ENCODE measurements at regions not wholly inside any gene's neighbourhood (a gene's known extent, or its start where the extent isn't known, plus 50 kb on each side); places are given as distances from the start of the nearest gene placed in this dataset.

DNA sequence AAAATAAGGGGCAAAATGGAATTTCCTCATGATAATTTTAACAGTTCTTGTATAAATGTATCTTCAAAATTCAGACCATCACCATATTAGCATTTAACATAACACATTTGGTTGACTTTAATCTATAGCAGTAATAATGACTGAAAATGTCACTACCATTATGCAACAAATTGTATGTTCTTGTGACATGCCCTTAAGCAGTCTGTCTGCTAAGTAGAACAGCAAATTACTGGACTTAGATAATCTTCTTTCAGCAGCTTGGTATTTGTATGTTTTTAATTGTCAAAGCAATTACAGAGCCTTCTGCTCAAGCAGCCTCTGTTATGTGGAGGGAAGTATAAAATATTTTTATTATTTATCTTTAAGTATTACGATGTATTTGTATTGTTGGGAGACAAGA lies 214.3 kb upstream of the NXPH2 start:
- 81 to 87% (median 82%) methylated on average over 1 of the region's 1 CpG for WGBS, 3 donors
- H3K9me3 ChIP-seq (ENCODE audit: control insufficient read depth in 2 of 2, insufficient read depth in 1 of 2, low read depth in 1 of 2, low read length in 1 of 2): no peaks in the 10 kb centered on the region
- DNase-seq (no peak), FAIRE-seq (no peak)
- no peak overlapping the region for H3K4me3 ChIP-seq (ENCODE audit: low read depth in 1 of 3, low read length in 3 of 3)
- H3K27me3 ChIP-seq (ENCODE audit: control insufficient read depth in 3 of 3, insufficient read depth in 3 of 3, low read length in 3 of 3): no peaks in the 10 kb centered on the region
- H3K27ac ChIP-seq (ENCODE audit: low read depth in 1 of 3, low read length in 2 of 3): no peak overlapping the region
- no peaks in the 10 kb centered on the region for H3K4me1 ChIP-seq (ENCODE audit: control insufficient read depth in 3 of 3, insufficient read depth in 2 of 3, low read depth in 1 of 3, low read length in 2 of 3)
- H3K36me3 ChIP-seq (ENCODE audit: control insufficient read depth in 3 of 3, insufficient read depth in 2 of 3, low read depth in 1 of 3, low read length in 3 of 3): no peaks in the 10 kb centered on the region

DNA sequence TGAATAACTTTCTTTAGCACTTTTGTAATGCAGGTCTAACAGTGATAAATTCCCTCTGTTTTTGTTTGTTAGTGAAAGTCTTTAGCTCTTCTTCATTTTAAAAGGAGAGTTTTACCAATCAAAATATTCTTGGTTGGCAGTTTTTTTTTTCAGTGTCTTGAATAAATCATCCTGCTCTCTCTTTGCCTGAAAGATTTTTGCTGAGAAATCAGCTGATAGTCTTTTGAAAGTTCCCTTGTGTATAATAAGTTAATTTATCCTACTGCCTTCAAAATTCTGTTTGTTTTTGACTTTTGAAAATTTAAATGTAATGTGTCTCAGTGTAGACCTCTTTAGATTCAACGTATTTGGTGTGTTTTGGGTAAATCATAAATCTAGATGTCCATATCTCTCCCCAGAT lies 205.7 kb upstream of the NXPH2 start:
- no peak for FAIRE-seq
- H3K27me3 ChIP-seq (ENCODE audit: control insufficient read depth in 3 of 3, insufficient read depth in 3 of 3, low read length in 3 of 3): no peaks in the 10 kb centered on the region
- no peak overlapping the region for H3K27ac ChIP-seq (ENCODE audit: low read depth in 1 of 3, low read length in 2 of 3)
- no peak overlapping the region for H3K4me3 ChIP-seq (ENCODE audit: low read depth in 1 of 3, low read length in 3 of 3)
- no peak for DNase-seq
- WGBS, 3 donors: 74 to 79% (median 75%) methylated on average over 1 of the region's 1 CpG
- no peaks in the 10 kb centered on the region for H3K36me3 ChIP-seq (ENCODE audit: control insufficient read depth in 3 of 3, insufficient read depth in 2 of 3, low read depth in 1 of 3, low read length in 3 of 3)
- no peaks in the 10 kb centered on the region for H3K4me1 ChIP-seq (ENCODE audit: control insufficient read depth in 3 of 3, insufficient read depth in 2 of 3, low read depth in 1 of 3, low read length in 2 of 3)
- peaks cover 0 to 4% of the 10 kb centered on the region in 2 donors for H3K9me3 ChIP-seq (ENCODE audit: control insufficient read depth in 2 of 2, insufficient read depth in 1 of 2, low read depth in 1 of 2, low read length in 1 of 2)

DNA sequence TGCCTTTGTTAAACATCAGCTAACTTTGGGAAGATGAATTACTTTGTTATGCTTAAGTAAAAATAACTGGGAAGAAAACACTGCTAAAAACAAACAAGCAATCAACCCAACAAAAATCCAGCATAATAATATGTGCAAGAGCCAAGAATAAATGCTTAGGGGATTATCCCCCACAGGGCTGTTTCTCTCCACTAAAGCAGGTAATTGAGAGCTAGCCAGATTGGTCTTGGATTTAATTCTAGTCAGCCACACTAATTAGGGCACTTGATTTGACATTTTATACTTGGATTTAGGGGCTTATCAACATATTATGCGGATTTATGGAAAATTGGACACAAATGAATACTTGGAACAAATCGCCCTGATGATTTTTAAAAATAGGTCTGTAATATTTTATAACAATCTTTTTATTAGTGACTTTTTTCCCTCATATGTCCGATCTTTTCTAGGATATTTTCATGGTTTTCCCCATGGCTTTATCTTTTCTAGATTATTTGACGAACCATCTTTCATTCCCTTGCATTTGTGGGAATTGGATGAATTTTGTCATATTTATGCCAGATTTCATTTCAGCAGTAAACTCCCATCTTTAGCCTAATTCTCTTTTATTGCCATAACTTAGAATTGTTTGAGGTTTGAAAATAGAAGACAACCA lies 199.1 kb upstream of the NXPH2 start:
- no peaks in the 10 kb centered on the region for H3K36me3 ChIP-seq (ENCODE audit: control insufficient read depth in 3 of 3, insufficient read depth in 2 of 3, low read depth in 1 of 3, low read length in 3 of 3)
- no peak overlapping the region for H3K4me3 ChIP-seq (ENCODE audit: low read depth in 1 of 3, low read length in 3 of 3)
- no peak for DNase-seq
- no peaks in the 10 kb centered on the region for H3K4me1 ChIP-seq (ENCODE audit: control insufficient read depth in 3 of 3, insufficient read depth in 2 of 3, low read depth in 1 of 3, low read length in 2 of 3)
- H3K27me3 ChIP-seq (ENCODE audit: control insufficient read depth in 3 of 3, insufficient read depth in 3 of 3, low read length in 3 of 3): no peaks in the 10 kb centered on the region
- H3K27ac ChIP-seq (ENCODE audit: low read depth in 1 of 3, low read length in 2 of 3): no peak overlapping the region
- no peaks in the 10 kb centered on the region for H3K9me3 ChIP-seq (ENCODE audit: control insufficient read depth in 2 of 2, insufficient read depth in 1 of 2, low read depth in 1 of 2, low read length in 1 of 2)
- FAIRE-seq: no peak
- 87 to 91% (median 87%) methylated on average over 4 of the region's 4 CpGs for WGBS, 3 donors

DNA sequence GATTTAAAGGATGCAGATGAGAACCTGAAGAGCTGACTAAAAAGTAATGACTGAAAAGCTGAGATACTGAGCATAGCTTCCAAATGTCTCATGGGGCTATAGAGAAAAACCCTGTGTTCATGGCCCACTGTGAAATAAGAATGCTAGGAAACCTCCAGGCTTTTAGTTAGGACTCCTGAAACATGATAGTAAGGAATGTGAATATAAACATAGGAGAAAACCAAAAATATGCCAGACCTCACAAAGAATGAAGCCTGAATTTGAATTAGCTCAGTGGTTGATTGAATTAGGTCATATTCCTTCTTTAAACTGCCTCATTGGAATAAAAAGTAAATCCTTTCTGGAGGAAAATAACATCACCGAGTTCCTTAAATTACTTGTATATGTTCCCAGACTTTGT lies 194.5 kb upstream of the NXPH2 start:
- Histone ChIP-seq H3K4me1 (ENCODE audit: control insufficient read depth in 3 of 3, insufficient read depth in 2 of 3, low read depth in 1 of 3, low read length in 2 of 3) (no peaks in the 10 kb centered on the region), H3K27ac (ENCODE audit: low read depth in 1 of 3, low read length in 2 of 3) (no peak overlapping the region), H3K27me3 (ENCODE audit: control insufficient read depth in 3 of 3, insufficient read depth in 3 of 3, low read length in 3 of 3) (no peaks in the 10 kb centered on the region), H3K9me3 (ENCODE audit: control insufficient read depth in 2 of 2, insufficient read depth in 1 of 2, low read depth in 1 of 2, low read length in 1 of 2) (peaks cover 0 to 2% of the 10 kb centered on the region in 2 donors), H3K36me3 (ENCODE audit: control insufficient read depth in 3 of 3, insufficient read depth in 2 of 3, low read depth in 1 of 3, low read length in 3 of 3) (no peaks in the 10 kb centered on the region), H3K4me3 (ENCODE audit: low read depth in 1 of 3, low read length in 3 of 3) (no peak overlapping the region)
- FAIRE-seq (no peak), DNase-seq (no peak)
- 72 to 87% (median 86%) methylated on average over 1 of the region's 1 CpG for WGBS, 3 donors

DNA sequence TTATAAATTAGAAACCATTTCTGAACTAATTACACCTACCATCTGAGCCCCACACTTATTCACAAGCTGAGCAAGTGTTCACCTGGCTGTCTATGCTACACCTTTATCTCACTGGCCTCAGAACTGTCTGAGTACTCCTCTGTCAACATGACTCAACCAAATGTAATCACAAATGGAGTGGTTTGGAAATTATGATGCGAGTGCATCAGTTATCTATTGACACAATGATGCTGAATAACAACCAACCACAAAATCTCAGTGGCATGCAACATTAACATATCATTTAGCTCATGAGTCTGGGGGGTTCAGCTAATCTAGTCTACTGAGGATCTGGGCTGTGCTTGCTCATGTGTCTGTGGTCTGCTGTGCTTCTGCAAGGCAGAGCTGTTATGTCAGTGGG lies 184.2 kb upstream of the NXPH2 start:
- Histone ChIP-seq H3K9me3 (ENCODE audit: control insufficient read depth in 2 of 2, insufficient read depth in 1 of 2, low read depth in 1 of 2, low read length in 1 of 2) (no peaks in the 10 kb centered on the region), H3K4me1 (ENCODE audit: control insufficient read depth in 3 of 3, insufficient read depth in 2 of 3, low read depth in 1 of 3, low read length in 2 of 3) (no peaks in the 10 kb centered on the region), H3K36me3 (ENCODE audit: control insufficient read depth in 3 of 3, insufficient read depth in 2 of 3, low read depth in 1 of 3, low read length in 3 of 3) (no peaks in the 10 kb centered on the region), H3K27ac (ENCODE audit: low read depth in 1 of 3, low read length in 2 of 3) (no peak overlapping the region), H3K4me3 (ENCODE audit: low read depth in 1 of 3, low read length in 3 of 3) (no peak overlapping the region), H3K27me3 (ENCODE audit: control insufficient read depth in 3 of 3, insufficient read depth in 3 of 3, low read length in 3 of 3) (peaks cover 0 to 2% (median 0%) of the 10 kb centered on the region in 3 donors)
- 67 to 73% (median 72%) methylated on average over 1 of the region's 1 CpG for WGBS, 3 donors
- no peak for DNase-seq
- no peak for FAIRE-seq

DNA sequence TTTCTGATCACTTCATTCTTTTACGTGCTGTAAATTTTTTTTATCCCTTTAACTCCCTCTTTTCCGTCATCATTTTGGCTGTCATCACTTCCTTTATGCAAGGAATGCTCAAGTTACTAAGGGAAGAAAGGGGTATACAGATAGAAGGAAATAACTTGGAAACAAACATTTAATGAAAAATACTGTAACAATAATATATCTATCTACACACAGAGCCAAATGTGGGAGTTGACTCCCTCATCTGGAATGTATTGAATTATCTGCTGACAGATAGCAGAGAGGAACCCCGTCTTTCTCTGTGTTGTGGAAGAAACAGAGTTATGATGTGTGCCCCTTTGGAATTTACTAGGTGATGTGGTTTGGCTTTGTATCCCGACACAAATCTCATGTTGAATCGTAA lies 182.5 kb upstream of the NXPH2 start:
- no peak for FAIRE-seq
- no peaks in the 10 kb centered on the region for H3K36me3 ChIP-seq (ENCODE audit: control insufficient read depth in 3 of 3, insufficient read depth in 2 of 3, low read depth in 1 of 3, low read length in 3 of 3)
- no peak overlapping the region for H3K4me3 ChIP-seq (ENCODE audit: low read depth in 1 of 3, low read length in 3 of 3)
- DNase-seq: no peak
- no peaks in the 10 kb centered on the region for H3K4me1 ChIP-seq (ENCODE audit: control insufficient read depth in 3 of 3, insufficient read depth in 2 of 3, low read depth in 1 of 3, low read length in 2 of 3)
- no peaks in the 10 kb centered on the region for H3K9me3 ChIP-seq (ENCODE audit: control insufficient read depth in 2 of 2, insufficient read depth in 1 of 2, low read depth in 1 of 2, low read length in 1 of 2)
- peaks cover 0 to 2% (median 0%) of the 10 kb centered on the region in 3 donors for H3K27me3 ChIP-seq (ENCODE audit: control insufficient read depth in 3 of 3, insufficient read depth in 3 of 3, low read length in 3 of 3)
- 80 to 83% (median 83%) methylated on average over 5 of the region's 5 CpGs for WGBS, 3 donors
- no peak overlapping the region for H3K27ac ChIP-seq (ENCODE audit: low read depth in 1 of 3, low read length in 2 of 3)

DNA sequence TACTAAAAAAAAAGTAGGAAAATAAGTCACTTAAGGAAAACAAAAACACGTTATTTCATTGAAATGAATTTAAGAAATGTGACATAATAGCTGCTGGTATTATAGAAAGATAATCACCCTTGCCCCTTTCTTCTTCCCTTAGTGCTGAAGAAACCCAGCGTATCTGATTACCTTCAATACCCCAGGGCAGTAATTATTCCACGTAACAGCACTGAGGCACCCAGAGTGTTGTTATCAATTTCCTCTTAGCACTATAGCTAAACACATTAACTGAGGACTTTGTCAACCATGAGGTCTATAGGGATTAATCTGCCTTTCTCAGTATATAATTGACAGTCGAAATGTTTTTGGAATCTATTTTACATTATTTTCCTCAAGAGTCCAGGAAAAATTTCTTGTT lies 180.0 kb upstream of the NXPH2 start:
- H3K27me3 ChIP-seq (ENCODE audit: control insufficient read depth in 3 of 3, insufficient read depth in 3 of 3, low read length in 3 of 3): peaks cover 0 to 2% (median 0%) of the 10 kb centered on the region in 3 donors
- DNase-seq (no peak), FAIRE-seq (no peak)
- no peak overlapping the region for H3K27ac ChIP-seq (ENCODE audit: low read depth in 1 of 3, low read length in 2 of 3)
- WGBS, 3 donors: 61 to 76% (median 64%) methylated on average over 4 of the region's 4 CpGs
- H3K4me3 ChIP-seq (ENCODE audit: low read depth in 1 of 3, low read length in 3 of 3): no peak overlapping the region
- no peaks in the 10 kb centered on the region for H3K4me1 ChIP-seq (ENCODE audit: control insufficient read depth in 3 of 3, insufficient read depth in 2 of 3, low read depth in 1 of 3, low read length in 2 of 3)
- H3K9me3 ChIP-seq (ENCODE audit: control insufficient read depth in 2 of 2, insufficient read depth in 1 of 2, low read depth in 1 of 2, low read length in 1 of 2): no peaks in the 10 kb centered on the region
- H3K36me3 ChIP-seq (ENCODE audit: control insufficient read depth in 3 of 3, insufficient read depth in 2 of 3, low read depth in 1 of 3, low read length in 3 of 3): no peaks in the 10 kb centered on the region

DNA sequence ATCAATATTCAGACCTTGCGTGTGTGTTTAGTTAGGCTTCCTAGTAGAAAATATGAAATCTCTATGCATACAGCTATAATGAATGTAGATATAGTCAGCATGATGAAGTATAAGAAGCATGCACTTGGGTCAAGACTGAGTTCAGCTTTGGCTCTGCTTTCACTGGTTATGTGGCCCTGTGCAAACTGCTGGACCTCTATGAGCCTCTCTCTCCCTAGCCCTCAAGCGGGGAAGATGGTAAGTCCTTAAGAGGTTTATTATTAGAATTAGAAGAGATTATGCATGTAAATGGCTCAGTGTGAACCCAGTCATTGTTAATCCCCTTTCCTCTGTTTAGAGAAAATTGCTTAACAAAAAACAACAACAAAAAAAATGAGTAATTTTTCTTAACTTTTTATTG lies 178.8 kb upstream of the NXPH2 start:
- H3K4me1 ChIP-seq (ENCODE audit: control insufficient read depth in 3 of 3, insufficient read depth in 2 of 3, low read depth in 1 of 3, low read length in 2 of 3): no peaks in the 10 kb centered on the region
- no peaks in the 10 kb centered on the region for H3K9me3 ChIP-seq (ENCODE audit: control insufficient read depth in 2 of 2, insufficient read depth in 1 of 2, low read depth in 1 of 2, low read length in 1 of 2)
- no peak overlapping the region for H3K4me3 ChIP-seq (ENCODE audit: low read depth in 1 of 3, low read length in 3 of 3)
- no peaks in the 10 kb centered on the region for H3K36me3 ChIP-seq (ENCODE audit: control insufficient read depth in 3 of 3, insufficient read depth in 2 of 3, low read depth in 1 of 3, low read length in 3 of 3)
- DNase-seq (no peak), FAIRE-seq (no peak)
- peaks cover 0 to 2% (median 0%) of the 10 kb centered on the region in 3 donors for H3K27me3 ChIP-seq (ENCODE audit: control insufficient read depth in 3 of 3, insufficient read depth in 3 of 3, low read length in 3 of 3)
- 87 to 90% (median 88%) methylated on average over 2 of the region's 2 CpGs for WGBS, 3 donors
- H3K27ac ChIP-seq (ENCODE audit: low read depth in 1 of 3, low read length in 2 of 3): no peak overlapping the region

DNA sequence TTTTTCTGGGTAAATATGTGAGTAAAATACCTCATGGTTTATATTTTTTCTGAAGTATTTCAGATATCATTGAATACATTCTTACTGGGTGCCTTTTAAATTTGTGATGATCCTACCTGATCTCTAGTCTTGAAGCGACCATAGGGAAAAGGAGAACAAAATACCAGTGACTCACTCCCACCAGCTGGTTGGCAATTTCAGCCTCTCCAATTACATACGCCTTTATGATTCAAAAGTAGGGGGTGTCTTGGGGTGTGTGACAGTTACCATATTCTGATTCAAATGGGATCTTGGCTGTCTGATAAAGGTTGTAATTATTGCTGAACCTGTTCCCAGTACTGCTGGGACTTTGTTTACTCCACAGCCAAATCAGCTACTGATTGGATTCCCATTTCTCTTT lies 175.9 kb upstream of the NXPH2 start:
- no peak overlapping the region for H3K4me3 ChIP-seq (ENCODE audit: low read depth in 1 of 3, low read length in 3 of 3)
- 37 to 72% (median 41%) methylated on average over 2 of the region's 2 CpGs for WGBS, 3 donors
- no peak for DNase-seq
- no peaks in the 10 kb centered on the region for H3K36me3 ChIP-seq (ENCODE audit: control insufficient read depth in 3 of 3, insufficient read depth in 2 of 3, low read depth in 1 of 3, low read length in 3 of 3)
- no peak overlapping the region for H3K27ac ChIP-seq (ENCODE audit: low read depth in 1 of 3, low read length in 2 of 3)
- H3K9me3 ChIP-seq (ENCODE audit: control insufficient read depth in 2 of 2, insufficient read depth in 1 of 2, low read depth in 1 of 2, low read length in 1 of 2): no peaks in the 10 kb centered on the region
- H3K4me1 ChIP-seq (ENCODE audit: control insufficient read depth in 3 of 3, insufficient read depth in 2 of 3, low read depth in 1 of 3, low read length in 2 of 3): no peaks in the 10 kb centered on the region
- FAIRE-seq: no peak
- H3K27me3 ChIP-seq (ENCODE audit: control insufficient read depth in 3 of 3, insufficient read depth in 3 of 3, low read length in 3 of 3): no peaks in the 10 kb centered on the region

Data from small intestine (tissue), 7 donors.